ENCODE measurements at regions not wholly inside any gene's neighbourhood (a gene's known extent, or its start where the extent isn't known, plus 50 kb on each side); places are given as distances from the start of the nearest gene placed in this dataset.

- no peak for DNase-seq (ENCODE audit: low spot score)
- Histone ChIP-seq H3K9ac (ENCODE audit: low read depth in 1 of 2, low read length in 2 of 2) (no peak overlapping the region), H3K27ac (ENCODE audit: low read depth in 1 of 2, low read length in 2 of 2) (no peak overlapping the region), H3K36me3 (ENCODE audit: control insufficient read depth in 4 of 4, insufficient read depth in 3 of 4, low read depth in 1 of 4, low read length in 3 of 4) (no peaks in the 10 kb centered on the region), H3K4me3 (ENCODE audit: low read depth in 1 of 3, low read length in 3 of 3) (no peak overlapping the region), H3K27me3 (ENCODE audit: control insufficient read depth in 4 of 4, insufficient read depth in 4 of 4, low read length in 3 of 4) (no peaks in the 10 kb centered on the region), H3K9me3 (ENCODE audit: control insufficient read depth in 4 of 4, low read length in 3 of 4) (no peaks in the 10 kb centered on the region), H3K4me1 (ENCODE audit: control insufficient read depth in 4 of 4, insufficient read depth in 4 of 4, low read length in 3 of 4) (no peaks in the 10 kb centered on the region)
- WGBS, result 74% methylated on average over 2 of the region's 2 CpGs
- TF ChIP-seq REST (IDR thresholded peaks at IDR 0.05) (no peak), EGR1 (IDR thresholded peaks at IDR 0.05; ENCODE audit: low read depth in 2 of 2) (no peak), ZBTB33 (IDR thresholded peaks at IDR 0.05) (no peak), FOXA2 (IDR thresholded peaks at IDR 0.05) (no peak), ATF3 (IDR thresholded peaks at IDR 0.05) (no peak), GABPA (IDR thresholded peaks at IDR 0.05 in 1 of 2, conservative IDR thresholded peaks at IDR 0.05 in 1 of 2) (no peak), NR2F2 (IDR thresholded peaks at IDR 0.05) (no peak), JUND (IDR thresholded peaks at IDR 0.05) (no peak), SP1 (IDR thresholded peaks at IDR 0.05) (no peak), TAF1 (conservative IDR thresholded peaks at IDR 0.05) (no peak), CTCF (IDR thresholded peaks at IDR 0.05; ENCODE audit: low read depth, low read length, missing input control) (no peak)
These were observed 124.8 kb upstream of the RASSF8 start for GRCh38 chr12:25833657-25834056.

GRCh38 chr12:25835385-25835784 lies 123.1 kb upstream of the RASSF8 start:
- Histone ChIP-seq H3K27ac (ENCODE audit: low read depth in 1 of 2, low read length in 2 of 2) (no peak overlapping the region), H3K4me1 (ENCODE audit: control insufficient read depth in 4 of 4, insufficient read depth in 4 of 4, low read length in 3 of 4) (no peaks in the 10 kb centered on the region), H3K9me3 (ENCODE audit: control insufficient read depth in 4 of 4, low read length in 3 of 4) (no peaks in the 10 kb centered on the region), H3K9ac (ENCODE audit: low read depth in 1 of 2, low read length in 2 of 2) (no peak overlapping the region), H3K4me3 (ENCODE audit: low read depth in 1 of 3, low read length in 3 of 3) (no peak overlapping the region), H3K27me3 (ENCODE audit: control insufficient read depth in 4 of 4, insufficient read depth in 4 of 4, low read length in 3 of 4) (peaks cover 0 to 3% (median 0%) of the 10 kb centered on the region in 4 donors), H3K36me3 (ENCODE audit: control insufficient read depth in 4 of 4, insufficient read depth in 3 of 4, low read depth in 1 of 4, low read length in 3 of 4) (no peaks in the 10 kb centered on the region)
- no peak for DNase-seq (ENCODE audit: low spot score)
- TF ChIP-seq FOXA1 (IDR thresholded peaks at IDR 0.05) (no peak), SP1 (IDR thresholded peaks at IDR 0.05) (no peak), JUND (IDR thresholded peaks at IDR 0.05) (no peak), HNF4G (IDR thresholded peaks at IDR 0.05) (no peak), YY1 (IDR thresholded peaks at IDR 0.05) (no peak), TAF1 (conservative IDR thresholded peaks at IDR 0.05) (no peak), HNF4A (conservative IDR thresholded peaks at IDR 0.05) (no peak), EGR1 (IDR thresholded peaks at IDR 0.05; ENCODE audit: low read depth in 2 of 2) (no peak), NR2F2 (IDR thresholded peaks at IDR 0.05) (no peak), FOXA2 (IDR thresholded peaks at IDR 0.05) (no peak), CTCF (IDR thresholded peaks at IDR 0.05; ENCODE audit: low read depth, low read length, missing input control) (no peak), RAD21 (IDR thresholded peaks at IDR 0.05) (no peak)
- 95% methylated on average over 1 of the region's 1 CpG for WGBS

Measured in liver (tissue), 8 donors.